WERI-Rb-1 (cell line): ENCODE measurements at regions not wholly inside any gene's neighbourhood (a gene's known extent, or its start where the extent isn't known, plus 50 kb on each side); places are given as distances from the start of the nearest gene placed in this dataset.

ENCODE experiments used
- DNase-seq: peaks from one replicate; pipeline ENCODE4 v3.0.0-alpha.2; 2020
- H3K27ac ChIP-seq: fragments of 250-450 bp; sonication (Bioruptor Pico); 2 replicates; pipeline ENCODE4 v1.5.1; 2020; ENCODE audit warnings: mild to moderate bottlenecking, moderate library complexity
- H3K27me3 ChIP-seq: fragments of 250-450 bp; sonication (Bioruptor Pico); 2 replicates; pipeline ENCODE4 v1.5.1; 2021; ENCODE audit warnings: mild to moderate bottlenecking, low read depth, moderate library complexity; ENCODE audit not compliant: insufficient read depth, severe bottlenecking
- H3K36me3 ChIP-seq: fragments of 250-450 bp; sonication (Bioruptor Pico); 2 replicates; pipeline ENCODE4 v1.5.1; 2020; ENCODE audit warnings: mild to moderate bottlenecking, moderate library complexity
- H3K4me3 ChIP-seq: 2 replicates; pipeline ENCODE4 v1.5.1; 2011; ENCODE audit warnings: low read depth, mild to moderate bottlenecking, control low read depth, low read length
- H3K9me3 ChIP-seq: fragments of 250-450 bp; sonication (Bioruptor Pico); 2 replicates; pipeline ENCODE4 v1.5.1; 2021; ENCODE audit warnings: mild to moderate bottlenecking, moderate library complexity; ENCODE audit not compliant: severe bottlenecking
- TF ChIP-seq, protein P1 (sequence below): IDR thresholded peaks from 2 replicates; pipeline ENCODE4 v1.5.1; 2011; ENCODE audit warnings: low read depth, mild to moderate bottlenecking, control low read depth, inconsistent platforms, low read length

DNA sequence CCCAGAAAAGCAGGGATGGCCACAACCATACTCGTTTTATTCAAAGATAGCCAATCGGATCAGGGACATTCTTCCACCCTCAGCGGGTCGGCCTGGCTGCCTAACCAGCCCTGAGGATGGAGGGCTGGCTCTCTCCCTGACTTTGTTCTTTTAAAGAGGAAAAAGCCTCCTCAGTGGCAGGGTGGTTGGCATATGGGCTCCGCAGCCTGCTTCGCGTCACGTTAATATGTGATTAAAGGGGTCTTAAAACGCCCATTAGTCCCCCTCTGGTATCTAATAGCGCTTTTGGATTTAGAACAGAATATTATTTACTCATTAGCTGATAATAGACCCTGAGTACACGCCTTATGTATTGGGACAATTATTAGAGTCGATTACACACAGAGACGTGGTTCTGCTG lies 199.4 kb downstream of the PHETA1 start:
- H3K4me3 ChIP-seq = no peak overlapping the region
- H3K27ac ChIP-seq = no peak overlapping the region
- H3K27me3 ChIP-seq = no peaks in the 10 kb centered on the region
- no peaks in the 10 kb centered on the region for H3K9me3 ChIP-seq
- TF ChIP-seq, protein P1, sequence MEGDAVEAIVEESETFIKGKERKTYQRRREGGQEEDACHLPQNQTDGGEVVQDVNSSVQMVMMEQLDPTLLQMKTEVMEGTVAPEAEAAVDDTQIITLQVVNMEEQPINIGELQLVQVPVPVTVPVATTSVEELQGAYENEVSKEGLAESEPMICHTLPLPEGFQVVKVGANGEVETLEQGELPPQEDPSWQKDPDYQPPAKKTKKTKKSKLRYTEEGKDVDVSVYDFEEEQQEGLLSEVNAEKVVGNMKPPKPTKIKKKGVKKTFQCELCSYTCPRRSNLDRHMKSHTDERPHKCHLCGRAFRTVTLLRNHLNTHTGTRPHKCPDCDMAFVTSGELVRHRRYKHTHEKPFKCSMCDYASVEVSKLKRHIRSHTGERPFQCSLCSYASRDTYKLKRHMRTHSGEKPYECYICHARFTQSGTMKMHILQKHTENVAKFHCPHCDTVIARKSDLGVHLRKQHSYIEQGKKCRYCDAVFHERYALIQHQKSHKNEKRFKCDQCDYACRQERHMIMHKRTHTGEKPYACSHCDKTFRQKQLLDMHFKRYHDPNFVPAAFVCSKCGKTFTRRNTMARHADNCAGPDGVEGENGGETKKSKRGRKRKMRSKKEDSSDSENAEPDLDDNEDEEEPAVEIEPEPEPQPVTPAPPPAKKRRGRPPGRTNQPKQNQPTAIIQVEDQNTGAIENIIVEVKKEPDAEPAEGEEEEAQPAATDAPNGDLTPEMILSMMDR = no peak
- H3K36me3 ChIP-seq = no peaks in the 10 kb centered on the region
- no peak for DNase-seq

DNA sequence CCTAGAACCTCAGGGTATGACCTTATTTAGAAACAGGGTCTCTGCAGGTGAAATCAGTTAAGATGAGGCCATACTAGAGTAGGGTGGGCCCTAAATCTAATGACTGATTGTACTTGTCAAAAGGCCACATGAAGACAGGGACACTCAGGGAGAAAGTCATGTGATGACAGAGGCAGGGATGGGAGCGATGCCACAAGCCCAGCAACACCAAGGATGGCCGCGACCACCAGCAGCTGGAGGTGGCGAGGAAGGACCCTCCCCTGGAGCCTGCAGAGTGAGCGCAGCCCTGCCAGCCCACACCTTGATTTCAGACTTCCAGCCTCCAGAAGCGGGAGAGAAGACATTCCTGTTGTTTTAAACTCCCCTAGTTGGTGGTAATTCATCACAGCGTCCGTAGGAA lies 199.9 kb downstream of the PHETA1 start:
- DNase-seq = no peak
- Histone ChIP-seq H3K27ac (no peak overlapping the region), H3K4me3 (no peak overlapping the region), H3K36me3 (no peaks in the 10 kb centered on the region), H3K27me3 (no peaks in the 10 kb centered on the region), H3K9me3 (no peaks in the 10 kb centered on the region)
- TF ChIP-seq, protein P1 = no peak

DNA sequence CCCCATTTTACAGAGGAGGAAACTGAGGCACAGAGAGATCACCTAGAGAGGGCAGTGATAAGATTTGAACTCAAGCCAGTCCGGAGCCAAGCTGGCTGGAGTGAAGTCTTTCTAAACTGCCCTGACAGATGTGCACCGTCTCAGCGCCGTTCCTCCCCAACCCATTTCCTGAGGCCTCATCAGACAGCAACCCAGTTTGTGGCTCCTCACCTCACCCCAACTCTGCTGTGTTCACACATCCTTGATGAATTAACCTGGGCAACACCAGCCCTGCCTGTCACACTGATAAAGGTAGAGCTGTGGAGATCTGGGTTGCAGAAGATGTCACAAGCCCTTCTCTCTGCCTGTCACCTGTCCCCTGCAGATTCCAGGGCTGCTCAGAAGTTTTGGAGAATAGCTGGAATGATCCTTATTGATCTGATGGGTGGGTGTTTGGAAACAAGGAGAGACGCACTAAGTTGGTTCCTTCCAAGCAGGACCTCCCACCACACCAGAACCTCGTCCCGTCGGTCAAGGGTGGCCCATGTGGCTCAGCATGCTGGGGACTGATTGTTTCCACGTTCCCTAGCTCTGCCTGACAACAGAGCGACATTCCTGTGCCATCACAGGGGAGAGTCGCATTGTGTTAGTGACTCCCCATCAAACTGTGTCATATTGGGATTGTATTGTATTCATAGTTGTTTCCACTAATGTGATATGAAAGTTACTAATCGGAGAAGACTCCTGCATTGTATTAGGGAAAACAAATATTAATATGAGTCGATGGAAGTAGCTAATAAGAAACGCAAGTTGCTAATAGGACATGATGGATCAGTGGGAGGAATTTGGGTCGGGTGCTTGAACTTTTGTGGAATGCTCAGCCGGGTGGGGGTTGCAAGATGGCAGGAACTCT lies 200.6 kb downstream of the PHETA1 start:
- Histone ChIP-seq H3K9me3 (no peaks in the 10 kb centered on the region), H3K27me3 (no peaks in the 10 kb centered on the region), H3K27ac (no peak overlapping the region), H3K36me3 (no peaks in the 10 kb centered on the region), H3K4me3 (no peak overlapping the region)
- no peak for DNase-seq
- TF ChIP-seq, protein P1 = no peak

DNA sequence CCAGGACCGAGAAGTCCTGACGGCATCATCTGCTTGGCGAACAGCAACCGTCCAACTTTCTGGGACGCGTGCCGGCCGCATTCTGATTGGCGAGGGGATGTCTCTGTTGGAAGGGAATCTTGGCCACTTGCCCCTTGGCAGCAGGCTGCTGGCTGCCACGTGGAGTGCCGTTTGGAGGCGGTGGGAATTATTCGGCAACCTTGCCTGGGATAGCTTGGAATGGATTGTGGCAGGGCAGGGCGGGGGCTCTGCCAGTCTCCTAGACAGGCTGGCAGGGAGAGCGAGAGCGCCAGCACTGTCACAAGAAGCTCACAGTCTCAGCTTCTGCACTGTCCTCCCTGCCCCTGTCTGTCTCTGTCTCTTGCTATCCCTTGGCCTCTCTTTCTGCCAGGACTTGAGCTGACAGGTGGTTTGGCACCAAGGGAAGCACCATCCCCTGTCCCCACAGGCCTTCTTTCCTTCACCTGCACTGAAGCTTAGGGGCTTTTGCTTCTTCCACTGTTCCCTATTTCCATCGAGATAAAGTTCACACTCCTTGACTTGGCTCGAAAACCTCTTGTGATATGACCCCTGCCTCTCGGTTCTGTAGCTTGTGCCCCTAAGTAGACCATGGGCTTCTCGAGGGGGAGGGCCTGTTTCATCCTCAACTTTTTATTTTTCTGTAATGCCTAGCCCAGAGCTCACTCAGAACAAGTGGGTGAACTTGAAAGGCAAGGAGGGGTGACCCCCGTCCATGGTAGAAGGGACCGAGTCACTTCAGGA lies 201.9 kb downstream of the PHETA1 start:
- H3K4me3 ChIP-seq = no peak overlapping the region
- no peaks in the 10 kb centered on the region for H3K9me3 ChIP-seq
- no peaks in the 10 kb centered on the region for H3K27me3 ChIP-seq
- H3K27ac ChIP-seq = no peak overlapping the region
- no peaks in the 10 kb centered on the region for H3K36me3 ChIP-seq
- no peak for DNase-seq
- TF ChIP-seq, protein P1 = no peak

DNA sequence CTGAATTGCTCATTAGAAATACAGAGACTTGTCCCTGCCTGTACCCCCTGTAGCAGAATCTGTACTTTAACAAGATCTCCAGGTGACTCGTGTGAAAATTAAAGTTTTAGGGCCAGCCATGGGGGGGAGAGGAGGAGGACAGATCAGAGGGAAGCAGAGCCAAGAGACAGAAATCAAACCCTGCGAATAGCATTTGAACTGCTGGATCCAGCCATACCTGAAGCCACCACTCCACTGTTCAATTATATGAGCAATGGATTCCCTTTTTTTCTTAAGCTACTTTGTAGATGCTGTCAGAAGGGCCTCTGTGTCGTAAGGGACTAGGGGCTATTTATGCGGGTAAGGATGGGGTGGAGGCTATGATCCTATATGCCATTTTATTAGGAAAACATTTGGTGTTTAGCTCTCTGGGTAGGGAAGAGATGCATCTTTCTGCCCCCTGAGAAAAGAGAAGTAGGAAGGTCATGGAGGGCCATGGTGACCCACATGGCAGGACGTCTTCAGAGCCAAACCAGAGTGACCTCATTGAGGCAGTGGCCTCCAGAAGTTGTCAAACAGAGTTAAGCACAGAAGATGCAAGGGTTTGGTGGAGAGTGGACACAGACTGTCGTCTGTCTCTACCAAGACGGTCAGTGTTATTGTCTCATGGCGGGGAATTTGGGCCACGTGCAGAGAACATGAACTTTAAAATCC lies 203.9 kb downstream of the PHETA1 start:
- TF ChIP-seq, protein P1 = no peak
- no peak for DNase-seq
- Histone ChIP-seq H3K27me3 (no peaks in the 10 kb centered on the region), H3K9me3 (no peaks in the 10 kb centered on the region), H3K27ac (no peak overlapping the region), H3K36me3 (no peaks in the 10 kb centered on the region), H3K4me3 (no peak overlapping the region)
